ENCODE measurements at regions not wholly inside any gene's neighbourhood (a gene's known extent, or its start where the extent isn't known, plus 50 kb on each side); places are given as distances from the start of the nearest gene placed in this dataset.

DNA sequence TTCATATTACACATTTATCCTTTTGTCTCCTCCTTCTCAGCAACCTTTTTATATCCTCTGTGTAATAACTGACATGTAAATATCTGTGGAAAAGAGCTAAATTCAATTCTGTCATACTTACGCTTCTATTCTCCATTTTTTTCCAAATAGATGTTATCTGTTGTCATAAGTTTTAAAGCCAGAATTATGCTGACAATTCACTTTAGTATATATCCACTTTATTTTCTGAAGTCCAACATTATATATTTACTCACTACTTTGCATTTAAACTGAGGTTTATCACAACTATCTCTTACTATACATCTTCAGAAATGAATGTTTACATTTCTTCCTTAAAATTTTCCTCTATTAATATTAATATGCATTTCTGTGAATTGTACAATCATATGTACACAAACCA lies 247.9 kb upstream of the PCDH10 start:
- no peaks in the 10 kb centered on the region for H3K79me2 ChIP-seq (ENCODE audit: low read length)
- TF ChIP-seq EZH2 (IDR thresholded peaks at IDR 0.05; ENCODE audit: low read length, unreplicated experiment) (no peak), EZH2phosphoT487 (IDR thresholded peaks at IDR 0.05; ENCODE audit: borderline replicate concordance, low read length) (no peak)
- TF ChIP-seq, protein P1, sequence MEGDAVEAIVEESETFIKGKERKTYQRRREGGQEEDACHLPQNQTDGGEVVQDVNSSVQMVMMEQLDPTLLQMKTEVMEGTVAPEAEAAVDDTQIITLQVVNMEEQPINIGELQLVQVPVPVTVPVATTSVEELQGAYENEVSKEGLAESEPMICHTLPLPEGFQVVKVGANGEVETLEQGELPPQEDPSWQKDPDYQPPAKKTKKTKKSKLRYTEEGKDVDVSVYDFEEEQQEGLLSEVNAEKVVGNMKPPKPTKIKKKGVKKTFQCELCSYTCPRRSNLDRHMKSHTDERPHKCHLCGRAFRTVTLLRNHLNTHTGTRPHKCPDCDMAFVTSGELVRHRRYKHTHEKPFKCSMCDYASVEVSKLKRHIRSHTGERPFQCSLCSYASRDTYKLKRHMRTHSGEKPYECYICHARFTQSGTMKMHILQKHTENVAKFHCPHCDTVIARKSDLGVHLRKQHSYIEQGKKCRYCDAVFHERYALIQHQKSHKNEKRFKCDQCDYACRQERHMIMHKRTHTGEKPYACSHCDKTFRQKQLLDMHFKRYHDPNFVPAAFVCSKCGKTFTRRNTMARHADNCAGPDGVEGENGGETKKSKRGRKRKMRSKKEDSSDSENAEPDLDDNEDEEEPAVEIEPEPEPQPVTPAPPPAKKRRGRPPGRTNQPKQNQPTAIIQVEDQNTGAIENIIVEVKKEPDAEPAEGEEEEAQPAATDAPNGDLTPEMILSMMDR (conservative IDR thresholded peaks at IDR 0.05; ENCODE audit: low read depth, low read length), result no peak
- no peaks in the 10 kb centered on the region for H4K20me1 ChIP-seq (ENCODE audit: low read length)
- DNase-seq, result no peak
- H3K9ac ChIP-seq (ENCODE audit: low read length), result no peak overlapping the region
- no peak overlapping the region for H3K27ac ChIP-seq (ENCODE audit: low read length)
- H3K4me2 ChIP-seq (ENCODE audit: low read length), result no peak overlapping the region
- no peaks in the 10 kb centered on the region for H3K4me1 ChIP-seq (ENCODE audit: insufficient read depth, low read length)
- intact Hi-C loops (cut with micrococcal nuclease), result no loop called here
- H2AFZ ChIP-seq (ENCODE audit: low read length), result no peak overlapping the region
- no peak for ATAC-seq
- no peaks in the 10 kb centered on the region for H3K27me3 ChIP-seq (ENCODE audit: low read length)
- ChIA-PET CTCF (no interaction called here), POLR2A (ENCODE audit: unreplicated experiment) (no interaction called here)
- no peaks in the 10 kb centered on the region for H3F3A ChIP-seq (ENCODE audit: low read length, unreplicated experiment)
- H3K9me3 ChIP-seq (ENCODE audit: low read length), result no peaks in the 10 kb centered on the region
- no peaks in the 10 kb centered on the region for H3K36me3 ChIP-seq (ENCODE audit: low read depth, low read length)
- BruUV-seq (replicated peaks), result no TSS peak
- no peak overlapping the region for H3K4me3 ChIP-seq (ENCODE audit: low read length)
- no peaks in the 10 kb centered on the region for H3K9me2 ChIP-seq (replicated peaks; ENCODE audit: low read length)

DNA sequence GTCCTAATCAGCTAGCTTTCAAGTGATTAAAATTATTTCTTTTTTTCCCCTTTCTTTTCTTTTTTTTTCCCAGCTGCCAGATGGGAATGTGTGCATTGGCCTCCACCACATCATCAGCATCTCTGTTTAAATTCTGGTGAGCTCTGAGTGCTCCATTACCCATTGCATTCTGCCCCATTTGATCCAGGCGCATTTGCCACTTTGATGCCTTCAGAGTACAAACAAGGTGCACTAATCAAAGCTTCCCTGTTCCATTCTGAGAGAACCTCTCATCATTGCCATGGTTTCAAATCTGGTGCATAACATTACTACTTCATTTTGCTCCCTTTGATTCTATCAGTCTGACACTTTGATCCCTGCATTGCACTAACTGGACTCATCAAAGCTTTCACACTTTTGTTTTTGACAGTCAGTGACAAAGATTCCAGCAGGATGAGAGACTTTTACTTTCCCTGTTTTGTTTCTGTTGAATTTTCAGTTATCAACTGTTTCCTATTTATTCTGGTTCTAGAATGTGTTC lies 238.8 kb upstream of the PCDH10 start:
- TF ChIP-seq, protein P1 (conservative IDR thresholded peaks at IDR 0.05; ENCODE audit: low read depth, low read length), result no peak
- TF ChIP-seq EZH2phosphoT487 (IDR thresholded peaks at IDR 0.05; ENCODE audit: borderline replicate concordance, low read length) (no peak), EZH2 (IDR thresholded peaks at IDR 0.05; ENCODE audit: low read length, unreplicated experiment) (no peak)
- Histone ChIP-seq H3K4me3 (ENCODE audit: low read length) (no peak overlapping the region), H3F3A (ENCODE audit: low read length, unreplicated experiment) (no peaks in the 10 kb centered on the region), H3K9me2 (replicated peaks; ENCODE audit: low read length) (no peaks in the 10 kb centered on the region), H3K27me3 (ENCODE audit: low read length) (no peaks in the 10 kb centered on the region), H3K9ac (ENCODE audit: low read length) (no peak overlapping the region), H2AFZ (ENCODE audit: low read length) (no peak overlapping the region), H3K27ac (ENCODE audit: low read length) (no peak overlapping the region), H3K4me1 (ENCODE audit: insufficient read depth, low read length) (no peaks in the 10 kb centered on the region), H4K20me1 (ENCODE audit: low read length) (no peaks in the 10 kb centered on the region), H3K9me3 (ENCODE audit: low read length) (no peaks in the 10 kb centered on the region), H3K79me2 (ENCODE audit: low read length) (no peaks in the 10 kb centered on the region), H3K36me3 (ENCODE audit: low read depth, low read length) (no peaks in the 10 kb centered on the region), H3K4me2 (ENCODE audit: low read length) (no peak overlapping the region)
- DNase-seq (no peak), ATAC-seq (no peak)
- intact Hi-C loops (cut with micrococcal nuclease), result no loop called here
- ChIA-PET CTCF (no interaction called here), POLR2A (ENCODE audit: unreplicated experiment) (no interaction called here)
- BruUV-seq (replicated peaks), result no TSS peak

DNA sequence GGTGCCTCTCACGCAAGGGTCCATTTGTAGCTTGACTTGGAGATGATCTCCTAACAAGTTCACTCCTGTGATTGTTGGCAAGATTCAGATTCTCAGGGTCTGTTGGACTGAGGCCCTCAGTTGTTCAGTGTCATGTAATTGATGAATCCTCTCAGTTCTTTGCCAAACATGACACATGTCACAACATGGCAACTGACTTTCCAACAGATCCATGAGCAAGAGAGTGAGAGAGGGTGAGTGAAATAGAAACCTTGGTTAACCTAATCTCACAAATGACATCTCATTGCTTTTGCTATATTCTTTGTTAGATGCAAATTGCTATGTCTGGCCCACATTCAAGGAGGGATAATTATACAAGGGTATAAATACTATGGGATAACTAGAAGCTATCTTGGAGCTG lies 231.0 kb upstream of the PCDH10 start:
- POLR2A ChIA-PET (ENCODE audit: unreplicated experiment), result no interaction called here
- no peak for DNase-seq
- TF ChIP-seq EZH2 (IDR thresholded peaks at IDR 0.05; ENCODE audit: low read length, unreplicated experiment) (no peak), EZH2phosphoT487 (IDR thresholded peaks at IDR 0.05; ENCODE audit: borderline replicate concordance, low read length) (no peak)
- TF ChIP-seq, protein P1 (conservative IDR thresholded peaks at IDR 0.05; ENCODE audit: low read depth, low read length), result no peak

More for the DNA sequence above, 231.0 kb upstream of the PCDH10 start:
- no peaks in the 10 kb centered on the region for H3K4me1 ChIP-seq (ENCODE audit: insufficient read depth, low read length)
- no peaks in the 10 kb centered on the region for H3K9me2 ChIP-seq (replicated peaks; ENCODE audit: low read length)
- no peaks in the 10 kb centered on the region for H4K20me1 ChIP-seq (ENCODE audit: low read length)
- no peak overlapping the region for H2AFZ ChIP-seq (ENCODE audit: low read length)
- CTCF ChIA-PET, result no interaction called here
- intact Hi-C loops (cut with micrococcal nuclease), result no loop called here
- H3K4me3 ChIP-seq (ENCODE audit: low read length), result no peak overlapping the region
- H3K79me2 ChIP-seq (ENCODE audit: low read length), result no peaks in the 10 kb centered on the region
- no TSS peak for BruUV-seq (replicated peaks)
- H3K27me3 ChIP-seq (ENCODE audit: low read length), result no peaks in the 10 kb centered on the region
- H3K9ac ChIP-seq (ENCODE audit: low read length), result no peak overlapping the region
- no peak for ATAC-seq
- no peaks in the 10 kb centered on the region for H3F3A ChIP-seq (ENCODE audit: low read length, unreplicated experiment)
- H3K4me2 ChIP-seq (ENCODE audit: low read length), result no peak overlapping the region
- no peak overlapping the region for H3K27ac ChIP-seq (ENCODE audit: low read length)
- H3K9me3 ChIP-seq (ENCODE audit: low read length), result no peaks in the 10 kb centered on the region
- no peaks in the 10 kb centered on the region for H3K36me3 ChIP-seq (ENCODE audit: low read depth, low read length)
